Dendritic cell treated with granulocyte-macrophage colony-stimulating factor and Interleukin-4, amounts not matched to agents 40 ng/mL and 50 ng/mL, for 4 days (primary cell): ENCODE measurements at regions not wholly inside any gene's neighbourhood (a gene's known extent, or its start where the extent isn't known, plus 50 kb on each side); places are given as distances from the start of the nearest gene placed in this dataset.

Source experiments
- H3K27ac Mint-ChIP-seq: one replicate; pipeline ENCODE4 v1.8.0; 2022; ENCODE audit warnings: mild to moderate bottlenecking, mixed read lengths
- H3K27me3 Mint-ChIP-seq: one replicate; pipeline ENCODE4 v1.8.0; 2022; ENCODE audit warnings: mild to moderate bottlenecking, mixed read lengths
- H3K36me3 Mint-ChIP-seq: one replicate; pipeline ENCODE4 v1.8.0; 2022; ENCODE audit warnings: low read depth, mixed read lengths
- H3K4me1 Mint-ChIP-seq: one replicate; pipeline ENCODE4 v1.8.0; 2022; ENCODE audit warnings: low read depth, mixed read lengths
- H3K4me3 Mint-ChIP-seq: one replicate; pipeline ENCODE4 v1.8.0; 2022; ENCODE audit warnings: mild to moderate bottlenecking, moderate library complexity, mixed read lengths
- H3K9me3 Mint-ChIP-seq: one replicate; pipeline ENCODE4 v1.8.0; 2022; ENCODE audit warnings: mixed read lengths
- intact Hi-C: fragments of 100-400 bp; cut with micrococcal nuclease; formaldehyde crosslinking; loops from one replicate; pipeline ENCODE4 v1.15.0; 2022

- intact Hi-C loops, result no loop called here
- Mint-ChIP-seq H3K27ac (no peak overlapping the region), H3K27me3 (peaks cover 10% of the 10 kb centered on the region), H3K4me1 (peaks cover 31% of the 10 kb centered on the region), H3K4me3 (no peak overlapping the region), H3K9me3 (no peaks in the 10 kb centered on the region), H3K36me3 (no peaks in the 10 kb centered on the region)
Observed at GRCh38 chr2:128501006-128501690, 182.5 kb upstream of the HS6ST1 start.

- peaks cover 34% of the 10 kb centered on the region for H3K4me1 Mint-ChIP-seq
- H3K36me3 Mint-ChIP-seq, result no peaks in the 10 kb centered on the region
- peaks cover 14% of the 10 kb centered on the region for H3K27me3 Mint-ChIP-seq
- H3K4me3 Mint-ChIP-seq, result no peak overlapping the region
- no peak overlapping the region for H3K27ac Mint-ChIP-seq
- no peaks in the 10 kb centered on the region for H3K9me3 Mint-ChIP-seq
- intact Hi-C loops, result no loop called here
Observed at GRCh38 chr2:128501700-128502099, 183.0 kb upstream of the HS6ST1 start.

GRCh38 chr2:128502200-128502599, 183.5 kb upstream of the HS6ST1 start:
- Mint-ChIP-seq H3K27ac (no peak overlapping the region), H3K4me3 (no peak overlapping the region), H3K4me1 (peaks cover 35% of the 10 kb centered on the region), H3K27me3 (peaks cover 17% of the 10 kb centered on the region), H3K9me3 (no peaks in the 10 kb centered on the region), H3K36me3 (no peaks in the 10 kb centered on the region)
- intact Hi-C loops, result no loop called here

GRCh38 chr2:128502638-128503246, 184.1 kb upstream of the HS6ST1 start:
- Mint-ChIP-seq H3K27me3 (peaks cover 17% of the 10 kb centered on the region), H3K27ac (no peak overlapping the region), H3K4me3 (no peak overlapping the region), H3K9me3 (no peaks in the 10 kb centered on the region), H3K36me3 (no peaks in the 10 kb centered on the region), H3K4me1 (peaks cover 35% of the 10 kb centered on the region)
- intact Hi-C loops, result no loop called here

GRCh38 chr2:128503399-128504245, 185.0 kb upstream of the HS6ST1 start:
- no peak overlapping the region for H3K4me3 Mint-ChIP-seq
- no peaks in the 10 kb centered on the region for H3K36me3 Mint-ChIP-seq
- H3K27ac Mint-ChIP-seq, result no peak overlapping the region
- H3K27me3 Mint-ChIP-seq, result peaks cover 15% of the 10 kb centered on the region
- peaks cover 35% of the 10 kb centered on the region for H3K4me1 Mint-ChIP-seq
- no peaks in the 10 kb centered on the region for H3K9me3 Mint-ChIP-seq
- intact Hi-C loops, result no loop called here

GRCh38 chr2:128504246-128505149, 185.8 kb upstream of the HS6ST1 start:
- Mint-ChIP-seq H3K9me3 (no peaks in the 10 kb centered on the region), H3K4me1 (peaks cover 31% of the 10 kb centered on the region), H3K27ac (no peak overlapping the region), H3K4me3 (no peak overlapping the region), H3K36me3 (no peaks in the 10 kb centered on the region), H3K27me3 (peaks cover 13% of the 10 kb centered on the region)
- intact Hi-C loops, result no loop called here

- intact Hi-C loops, result no loop called here
- peaks cover 10% of the 10 kb centered on the region for H3K27me3 Mint-ChIP-seq
- no peaks in the 10 kb centered on the region for H3K36me3 Mint-ChIP-seq
- no peak overlapping the region for H3K4me3 Mint-ChIP-seq
- no peaks in the 10 kb centered on the region for H3K9me3 Mint-ChIP-seq
- H3K27ac Mint-ChIP-seq, result no peak overlapping the region
- H3K4me1 Mint-ChIP-seq, result peaks cover 25% of the 10 kb centered on the region
Observed at GRCh38 chr2:128505150-128505490, 186.5 kb upstream of the HS6ST1 start.

GRCh38 chr2:128505575-128506526, 187.2 kb upstream of the HS6ST1 start:
- intact Hi-C loops, result no loop called here
- Mint-ChIP-seq H3K4me3 (no peak overlapping the region), H3K27me3 (peaks cover 10% of the 10 kb centered on the region), H3K9me3 (no peaks in the 10 kb centered on the region), H3K36me3 (no peaks in the 10 kb centered on the region), H3K27ac (no peak overlapping the region), H3K4me1 (peaks cover 29% of the 10 kb centered on the region)

- Mint-ChIP-seq H3K4me1 (peaks cover 36% of the 10 kb centered on the region), H3K36me3 (no peaks in the 10 kb centered on the region), H3K27me3 (peaks cover 10% of the 10 kb centered on the region), H3K27ac (no peak overlapping the region), H3K9me3 (no peaks in the 10 kb centered on the region), H3K4me3 (no peak overlapping the region)
- intact Hi-C loops, result no loop called here
Observed at GRCh38 chr2:128506534-128506933, 187.9 kb upstream of the HS6ST1 start.

GRCh38 chr2:128510701-128511397, 192.2 kb upstream of the HS6ST1 start:
- Mint-ChIP-seq H3K27me3 (peaks cover 7% of the 10 kb centered on the region), H3K4me3 (no peak overlapping the region), H3K36me3 (no peaks in the 10 kb centered on the region), H3K4me1 (peaks cover 65% of the 10 kb centered on the region), H3K27ac (peak overlapping the region; percentile 82), H3K9me3 (no peaks in the 10 kb centered on the region)
- intact Hi-C loops, result loop anchor here (5.0 kb wide), 1 partner anchor 69 kb away; no protein-coding TSS in a partner anchor

- Mint-ChIP-seq H3K9me3 (no peaks in the 10 kb centered on the region), H3K4me1 (peaks cover 58% of the 10 kb centered on the region), H3K27ac (peak overlapping the region; percentile 82), H3K36me3 (no peaks in the 10 kb centered on the region), H3K27me3 (peaks cover under 1% of the 10 kb centered on the region), H3K4me3 (no peak overlapping the region)
- intact Hi-C loops, result loop anchor here (5.0 kb wide), 1 partner anchor 70 kb away; no protein-coding TSS in a partner anchor
Observed at GRCh38 chr2:128511731-128512378, 193.2 kb upstream of the HS6ST1 start.
